Liver (tissue), 7 donors: ENCODE measurements at regions not wholly inside any gene's neighbourhood (a gene's known extent, or its start where the extent isn't known, plus 50 kb on each side); places are given as distances from the start of the nearest gene placed in this dataset.

Experiments used
- DNase-seq: peaks from one replicate; pipeline ENCODE4 v3.0.0-alpha.2; 2017; ENCODE audit warnings: low spot score
- H3K27ac ChIP-seq, 2 donors: one replicate each; pipeline ENCODE4 v1.7.0; 2013; ENCODE audit warnings: inconsistent platforms in 2 of 2, low read length in 2 of 2, control low read depth in 1 of 2, low read depth in 1 of 2, mild to moderate bottlenecking in 1 of 2
- H3K27me3 ChIP-seq, 4 donors: one replicate each; pipeline versions ENCODE4 v1.6.1 to v1.7.0; 2013; ENCODE audit warnings: low read length in 3 of 4, inconsistent platforms in 1 of 4, mild to moderate bottlenecking in 1 of 4, moderate library complexity in 1 of 4; ENCODE audit not compliant: control insufficient read depth in 4 of 4, insufficient read depth in 4 of 4
- H3K36me3 ChIP-seq, 4 donors: one replicate each; pipeline versions ENCODE4 v1.6.1 to v1.7.0; 2013; ENCODE audit warnings: low read length in 3 of 4, mild to moderate bottlenecking in 3 of 4, low read depth in 1 of 4, moderate library complexity in 1 of 4; ENCODE audit not compliant: control insufficient read depth in 4 of 4, insufficient read depth in 3 of 4
- H3K4me1 ChIP-seq, 4 donors: one replicate each; pipeline versions ENCODE4 v1.6.1 to v1.7.0; 2013; ENCODE audit warnings: low read length in 3 of 4, mild to moderate bottlenecking in 3 of 4, moderate library complexity in 1 of 4; ENCODE audit not compliant: control insufficient read depth in 4 of 4, insufficient read depth in 4 of 4
- H3K4me3 ChIP-seq, 3 donors: one replicate each; pipeline versions ENCODE4 v1.6.1 to v1.7.0; 2013; ENCODE audit warnings: low read length in 3 of 3, control low read depth in 1 of 3, low read depth in 1 of 3, mild to moderate bottlenecking in 1 of 3
- H3K9ac ChIP-seq, 2 donors: one replicate each; pipeline ENCODE4 v1.7.0; 2013; ENCODE audit warnings: low read length in 2 of 2, mild to moderate bottlenecking in 2 of 2, moderate library complexity in 2 of 2, control low read depth in 1 of 2, low read depth in 1 of 2
- H3K9me3 ChIP-seq, 4 donors: one replicate each; pipeline versions ENCODE4 v1.6.1 to v1.7.0; 2013; ENCODE audit warnings: low read length in 3 of 4; ENCODE audit not compliant: control insufficient read depth in 4 of 4
- EGR1 ChIP-seq, 2 donors: IDR thresholded peaks; 2 replicates each; pipeline ENCODE4 v1.6.1; 2016 to 2018; ENCODE audit warnings: antibody characterized with exemption in 2 of 2, low read depth in 2 of 2
- FOXA1 ChIP-seq: IDR thresholded peaks from 2 replicates; pipeline ENCODE4 v1.6.1; 2016; ENCODE audit warnings: antibody characterized with exemption
- FOXA2 ChIP-seq: IDR thresholded peaks from 2 replicates; pipeline ENCODE4 v1.6.1; 2016; ENCODE audit warnings: antibody characterized with exemption
- GABPA ChIP-seq, 2 donors: IDR thresholded peaks in 1 of 2; conservative IDR thresholded peaks in 1 of 2; 2 replicates each; pipeline ENCODE4 v1.6.1; 2016; ENCODE audit warnings: antibody characterized with exemption in 2 of 2, mild to moderate bottlenecking in 1 of 2, moderate library complexity in 1 of 2
- HNF4A ChIP-seq, 2 donors: conservative IDR thresholded peaks; 2 replicates each; pipeline ENCODE4 v1.6.1; 2016; ENCODE audit warnings: antibody characterized with exemption in 2 of 2, mild to moderate bottlenecking in 2 of 2
- HNF4G ChIP-seq: IDR thresholded peaks from 2 replicates; pipeline ENCODE4 v1.6.1; 2016; ENCODE audit warnings: antibody characterized with exemption
- JUND ChIP-seq, 2 donors: IDR thresholded peaks; 2 replicates each; pipeline ENCODE4 v1.6.1; 2016; ENCODE audit warnings: antibody characterized with exemption in 2 of 2
- NR2F2 ChIP-seq: IDR thresholded peaks from 2 replicates; pipeline ENCODE4 v1.6.1; 2016; ENCODE audit warnings: antibody characterized with exemption
- REST ChIP-seq: IDR thresholded peaks from 2 replicates; pipeline ENCODE4 v1.6.1; 2016; ENCODE audit warnings: antibody characterized with exemption, mild to moderate bottlenecking
- YY1 ChIP-seq: IDR thresholded peaks from 2 replicates; pipeline ENCODE4 v1.6.1; 2016; ENCODE audit warnings: antibody characterized with exemption, mild to moderate bottlenecking
- WGBS: extraction: QIAGEN DNeasy Blood & Tissue Kit; methylation state at CpG from one replicate; pipeline ENCODE4 v1.1.7; 2013; 5-methylcytosine and 5-hydroxymethylcytosine counted together
- TF ChIP-seq, protein P1 (sequence below): IDR thresholded peaks from 2 replicates; pipeline ENCODE4 v1.6.1; 2016; ENCODE audit warnings: antibody characterized with exemption
- TF ChIP-seq, protein P2 (sequence below): IDR thresholded peaks from 2 replicates; pipeline ENCODE4 v1.6.1; 2016; ENCODE audit warnings: antibody characterized with exemption
- donor health status: healthy.
- donor health status: healthy.
- donor health status: healthy.
- donor health status: healthy.

DNA sequence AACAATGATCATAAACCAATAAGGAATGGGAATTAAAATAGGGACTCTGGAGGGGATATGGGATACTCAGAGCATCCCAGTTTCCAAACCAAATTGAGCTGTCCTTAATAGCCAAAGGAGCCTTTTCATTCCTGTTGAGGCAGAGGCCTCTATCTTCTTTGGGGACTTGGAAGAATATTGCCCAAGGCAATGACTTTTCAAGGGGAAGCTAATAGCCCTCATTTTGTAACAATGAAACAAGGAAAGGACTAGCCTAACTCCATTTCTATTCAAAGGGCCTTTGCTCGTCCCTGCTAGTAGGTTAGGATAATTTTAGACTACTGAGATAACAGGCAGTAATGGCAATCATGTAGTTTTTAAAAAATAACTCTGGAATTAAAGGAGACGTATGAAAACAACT is 789.8 kb upstream of the SLITRK5 start:
- Histone ChIP-seq H3K4me1 (no peaks in the 10 kb centered on the region), H3K9me3 (no peaks in the 10 kb centered on the region), H3K27me3 (no peaks in the 10 kb centered on the region), H3K36me3 (no peaks in the 10 kb centered on the region), H3K27ac (no peak overlapping the region), H3K4me3 (no peak overlapping the region), H3K9ac (no peak overlapping the region)
- TF ChIP-seq NR2F2 (no peak), JUND (IDR thresholded peaks at IDR 0.05) (no peak), REST (no peak), HNF4A (conservative IDR thresholded peaks at IDR 0.05) (no peak), HNF4G (no peak), EGR1 (IDR thresholded peaks at IDR 0.05; ENCODE audit: low read depth in 2 of 2) (no peak)
- TF ChIP-seq, protein P1, sequence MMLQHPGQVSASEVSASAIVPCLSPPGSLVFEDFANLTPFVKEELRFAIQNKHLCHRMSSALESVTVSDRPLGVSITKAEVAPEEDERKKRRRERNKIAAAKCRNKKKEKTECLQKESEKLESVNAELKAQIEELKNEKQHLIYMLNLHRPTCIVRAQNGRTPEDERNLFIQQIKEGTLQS, result no peak
- TF ChIP-seq, protein P2, sequence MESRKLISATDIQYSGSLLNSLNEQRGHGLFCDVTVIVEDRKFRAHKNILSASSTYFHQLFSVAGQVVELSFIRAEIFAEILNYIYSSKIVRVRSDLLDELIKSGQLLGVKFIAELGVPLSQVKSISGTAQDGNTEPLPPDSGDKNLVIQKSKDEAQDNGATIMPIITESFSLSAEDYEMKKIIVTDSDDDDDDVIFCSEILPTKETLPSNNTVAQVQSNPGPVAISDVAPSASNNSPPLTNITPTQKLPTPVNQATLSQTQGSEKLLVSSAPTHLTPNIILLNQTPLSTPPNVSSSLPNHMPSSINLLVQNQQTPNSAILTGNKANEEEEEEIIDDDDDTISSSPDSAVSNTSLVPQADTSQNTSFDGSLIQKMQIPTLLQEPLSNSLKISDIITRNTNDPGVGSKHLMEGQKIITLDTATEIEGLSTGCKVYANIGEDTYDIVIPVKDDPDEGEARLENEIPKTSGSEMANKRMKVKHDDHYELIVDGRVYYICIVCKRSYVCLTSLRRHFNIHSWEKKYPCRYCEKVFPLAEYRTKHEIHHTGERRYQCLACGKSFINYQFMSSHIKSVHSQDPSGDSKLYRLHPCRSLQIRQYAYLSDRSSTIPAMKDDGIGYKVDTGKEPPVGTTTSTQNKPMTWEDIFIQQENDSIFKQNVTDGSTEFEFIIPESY, result no peak
- WGBS, result 73% methylated on average over 2 of the region's 2 CpGs
- DNase-seq, result no peak

- WGBS, result 76% methylated on average over 5 of the region's 5 CpGs
- Histone ChIP-seq H3K9me3 (no peaks in the 10 kb centered on the region), H3K4me1 (no peaks in the 10 kb centered on the region), H3K4me3 (no peak overlapping the region), H3K27ac (no peak overlapping the region), H3K9ac (no peak overlapping the region), H3K36me3 (no peaks in the 10 kb centered on the region), H3K27me3 (no peaks in the 10 kb centered on the region)
- DNase-seq, result no peak
- no peak for TF ChIP-seq EGR1 (IDR thresholded peaks at IDR 0.05; ENCODE audit: low read depth in 2 of 2)
- no peak for TF ChIP-seq FOXA2
- no peak for TF ChIP-seq HNF4G
- TF ChIP-seq YY1, result no peak
- no peak for TF ChIP-seq GABPA (IDR thresholded peaks at IDR 0.05 in 1 of 2, conservative IDR thresholded peaks at IDR 0.05 in 1 of 2)
- no peak for TF ChIP-seq JUND (IDR thresholded peaks at IDR 0.05)
- TF ChIP-seq, protein P1, result no peak
- no peak for TF ChIP-seq FOXA1
- no peak for TF ChIP-seq REST
- no peak for TF ChIP-seq HNF4A (conservative IDR thresholded peaks at IDR 0.05)
Measured at GRCh38 chr13:86882107-86882506, 789.1 kb upstream of the SLITRK5 start.
